Fibroblast of villous mesenchyme (primary cell): ENCODE measurements at regions not wholly inside any gene's neighbourhood (a gene's known extent, or its start where the extent isn't known, plus 50 kb on each side); places are given as distances from the start of the nearest gene placed in this dataset.

Source experiments
- DNase-seq: peaks from one replicate; pipeline ENCODE4 v3.0.0-alpha.2; 2010; ENCODE audit warnings: low read depth
- H3K4me3 ChIP-seq: 2 replicates; pipeline ENCODE4 v1.5.1; 2011; ENCODE audit warnings: low read depth, mild to moderate bottlenecking, low read length
- TF ChIP-seq, protein P1 (sequence below): IDR thresholded peaks from 2 replicates; pipeline ENCODE4 v1.5.1; 2012; ENCODE audit warnings: low read depth, mild to moderate bottlenecking, low read length; ENCODE audit not compliant: insufficient read depth

- H3K4me3 ChIP-seq, result no peak overlapping the region
- TF ChIP-seq, protein P1, sequence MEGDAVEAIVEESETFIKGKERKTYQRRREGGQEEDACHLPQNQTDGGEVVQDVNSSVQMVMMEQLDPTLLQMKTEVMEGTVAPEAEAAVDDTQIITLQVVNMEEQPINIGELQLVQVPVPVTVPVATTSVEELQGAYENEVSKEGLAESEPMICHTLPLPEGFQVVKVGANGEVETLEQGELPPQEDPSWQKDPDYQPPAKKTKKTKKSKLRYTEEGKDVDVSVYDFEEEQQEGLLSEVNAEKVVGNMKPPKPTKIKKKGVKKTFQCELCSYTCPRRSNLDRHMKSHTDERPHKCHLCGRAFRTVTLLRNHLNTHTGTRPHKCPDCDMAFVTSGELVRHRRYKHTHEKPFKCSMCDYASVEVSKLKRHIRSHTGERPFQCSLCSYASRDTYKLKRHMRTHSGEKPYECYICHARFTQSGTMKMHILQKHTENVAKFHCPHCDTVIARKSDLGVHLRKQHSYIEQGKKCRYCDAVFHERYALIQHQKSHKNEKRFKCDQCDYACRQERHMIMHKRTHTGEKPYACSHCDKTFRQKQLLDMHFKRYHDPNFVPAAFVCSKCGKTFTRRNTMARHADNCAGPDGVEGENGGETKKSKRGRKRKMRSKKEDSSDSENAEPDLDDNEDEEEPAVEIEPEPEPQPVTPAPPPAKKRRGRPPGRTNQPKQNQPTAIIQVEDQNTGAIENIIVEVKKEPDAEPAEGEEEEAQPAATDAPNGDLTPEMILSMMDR, result no peak
- DNase-seq, result no peak
These were observed 69.2 kb upstream of the PIM1 start for GRCh38 chr6:37100745-37101144.

GRCh38 chr6:37101991-37102298 lies 68.0 kb upstream of the PIM1 start:
- H3K4me3 ChIP-seq, result peak overlapping the region; percentile 44
- no peak for DNase-seq
- TF ChIP-seq, protein P1, result no peak

DNA sequence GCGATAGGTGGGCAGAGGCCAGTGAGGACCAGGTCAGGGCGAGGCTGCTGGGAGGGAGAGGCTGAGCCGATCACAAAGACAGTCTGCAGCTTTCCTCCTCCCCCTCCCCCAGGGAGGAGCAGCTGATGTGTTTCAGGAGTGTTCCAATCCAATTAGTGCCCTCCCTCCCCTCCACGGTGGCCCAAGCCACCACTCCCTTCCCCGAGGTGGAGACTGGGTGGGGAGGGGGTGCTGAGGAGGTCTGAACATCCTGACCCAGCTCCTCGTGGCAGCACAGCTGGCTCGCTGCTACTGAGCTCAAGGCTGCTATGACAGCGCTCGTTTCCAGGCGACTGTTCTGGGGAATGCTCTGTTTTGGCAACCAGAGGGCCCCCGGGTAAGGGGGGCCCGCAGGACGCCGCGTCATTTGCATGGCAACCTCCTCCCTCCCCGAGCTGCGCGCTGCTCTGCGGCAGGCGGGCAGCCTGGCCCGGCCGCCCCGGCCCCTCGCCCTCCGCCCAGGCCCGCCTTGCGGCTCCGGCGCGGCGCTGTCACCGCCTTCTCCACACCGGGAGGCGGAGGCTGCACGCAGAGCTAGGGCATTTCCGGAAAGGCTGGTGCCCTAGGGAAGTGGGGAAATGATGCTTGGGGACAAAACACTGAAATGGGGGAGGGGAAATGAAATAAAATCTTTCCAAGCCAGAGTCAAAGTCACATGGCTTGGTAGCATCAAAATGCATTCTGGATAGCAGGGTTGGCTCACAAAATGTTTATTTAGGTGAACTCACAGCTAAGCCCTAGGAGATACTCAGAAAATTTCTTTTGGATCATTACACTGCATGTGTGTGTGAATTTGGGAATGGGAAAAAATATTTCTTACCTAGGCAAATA lies 67.4 kb upstream of the PIM1 start:
- TF ChIP-seq, protein P1, result no peak
- peak overlapping the region; percentile 44 for H3K4me3 ChIP-seq
- DNase-seq, result peak; percentile 96

- TF ChIP-seq, protein P1, result no peak
- peak overlapping the region; percentile 44 for H3K4me3 ChIP-seq
- peak; percentile 54 for DNase-seq
These were observed 66.5 kb upstream of the PIM1 start for GRCh38 chr6:37103169-37104039.

GRCh38 chr6:37104824-37105147 lies 65.2 kb upstream of the PIM1 start:
- DNase-seq, result no peak
- TF ChIP-seq, protein P1, result no peak
- no peak overlapping the region for H3K4me3 ChIP-seq

DNA sequence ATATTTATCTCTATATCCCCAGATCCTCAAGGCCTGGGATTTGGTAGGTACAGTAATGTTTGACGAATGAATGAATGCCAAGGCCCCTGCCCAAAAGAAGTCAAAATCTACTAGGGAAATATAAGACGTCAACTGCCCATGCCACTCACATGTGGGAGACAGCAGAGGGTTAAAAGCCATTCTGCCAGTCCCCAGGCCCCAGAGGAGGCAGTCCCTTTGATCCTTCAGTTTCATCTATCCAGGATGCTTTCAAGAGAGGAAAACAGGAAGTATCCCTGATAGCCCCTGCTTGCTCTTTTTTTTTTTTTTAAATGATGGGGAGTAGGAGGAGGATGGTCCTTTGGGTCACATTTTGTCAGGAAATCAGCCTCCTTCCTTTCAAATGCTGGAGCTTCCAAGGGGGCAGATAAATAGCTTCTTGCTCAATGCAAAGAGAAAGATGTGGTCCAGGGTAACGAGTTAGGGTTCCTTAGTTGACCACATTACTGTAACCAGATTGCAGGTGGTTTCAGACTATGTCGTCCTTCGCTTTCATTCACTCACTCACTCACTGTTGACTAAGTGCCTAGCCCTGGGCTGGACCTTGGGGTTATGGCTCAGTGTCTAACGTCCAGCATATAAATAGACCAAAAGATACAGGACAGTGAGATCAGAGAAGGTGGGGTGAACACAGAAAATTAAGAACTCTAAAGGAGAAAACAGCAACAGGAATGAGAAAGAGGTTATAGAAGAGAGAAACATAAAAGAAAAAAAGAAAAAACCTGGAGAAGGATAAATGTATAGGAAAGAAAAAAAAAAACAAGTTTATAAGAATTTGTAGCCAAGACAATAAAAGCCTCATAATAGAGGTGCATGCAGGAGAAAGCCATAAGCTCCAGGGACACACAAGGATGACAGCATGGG lies 64.6 kb upstream of the PIM1 start:
- TF ChIP-seq, protein P1, result no peak
- no peak overlapping the region for H3K4me3 ChIP-seq
- DNase-seq, result no peak
